GM21619 (cell line): ENCODE measurements at regions not wholly inside any gene's neighbourhood (a gene's known extent, or its start where the extent isn't known, plus 50 kb on each side); places are given as distances from the start of the nearest gene placed in this dataset.
"Not testable (repeated sequence)": the region's sequence is repeated elsewhere in the genome, so short reads cannot be mapped to it uniquely, and the experiment has no call there.

Source experiments
- ATAC-seq: cut with Tn5 transposase; IDR thresholded peaks from one replicate; pipeline ENCODE4 v1.9.1; 2021; ENCODE audit not compliant: unreplicated experiment

GRCh38 chr17:64728041-64728695, 66.1 kb upstream of the SMURF2 start:
- no peak for ATAC-seq

- not testable (repeated sequence) for ATAC-seq
These were observed 63.9 kb upstream of the SMURF2 start for GRCh38 chr17:64726025-64726424.

GRCh38 chr17:64724246-64724645, 62.1 kb upstream of the SMURF2 start:
- not testable (repeated sequence) for ATAC-seq

DNA sequence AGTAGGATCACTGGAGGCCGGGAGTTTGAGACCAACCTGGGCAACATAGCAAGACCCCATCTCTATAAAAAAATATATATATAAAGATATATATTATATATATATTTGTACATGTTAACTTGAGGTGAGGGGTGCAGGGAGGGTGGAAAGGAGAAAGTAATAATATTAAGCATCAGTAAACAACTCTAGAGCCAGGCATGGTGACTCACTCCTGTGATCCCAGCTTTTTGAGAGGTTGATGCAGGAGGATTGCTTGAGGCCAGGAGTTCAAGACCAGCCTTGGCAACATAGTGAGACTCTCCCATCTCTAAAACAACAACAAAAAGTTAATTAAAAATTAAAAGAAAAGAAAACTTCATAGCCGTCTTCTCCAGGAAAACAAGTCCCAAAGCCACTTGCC, 61.7 kb upstream of the SMURF2 start:
- ATAC-seq: no peak

- ATAC-seq: not testable (repeated sequence)
These were observed 59.4 kb upstream of the SMURF2 start for GRCh38 chr17:64721556-64721955.

GRCh38 chr17:64720253-64720652, 58.1 kb upstream of the SMURF2 start:
- not testable (repeated sequence) for ATAC-seq

GRCh38 chr17:64719517-64719916, 57.4 kb upstream of the SMURF2 start:
- not testable (repeated sequence) for ATAC-seq

DNA sequence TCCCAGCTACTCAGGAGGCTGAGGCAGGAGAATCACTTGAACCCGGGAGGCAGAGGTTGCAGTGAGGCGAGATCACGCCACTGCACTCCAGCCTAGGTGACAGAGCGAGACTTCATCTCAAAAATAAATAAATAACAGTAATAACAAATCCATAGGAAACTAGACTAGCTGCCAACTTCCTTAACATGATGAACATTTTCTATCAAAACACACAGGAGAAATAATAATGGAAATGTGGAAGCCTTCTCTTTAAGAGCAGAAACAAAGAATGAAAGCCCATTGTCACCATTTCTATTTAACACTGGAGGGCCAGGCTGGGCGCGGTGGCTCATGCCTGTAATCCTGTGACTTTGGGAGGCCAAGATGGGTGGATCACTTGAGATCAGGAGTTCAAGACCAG, 56.7 kb upstream of the SMURF2 start:
- ATAC-seq: not testable (repeated sequence)

GRCh38 chr17:64718058-64718457, 56.0 kb upstream of the SMURF2 start:
- ATAC-seq: no peak

- not testable (repeated sequence) for ATAC-seq
These were observed 54.4 kb upstream of the SMURF2 start for GRCh38 chr17:64716496-64716895.

- ATAC-seq: not testable (repeated sequence)
These were observed 51.7 kb upstream of the SMURF2 start for GRCh38 chr17:64713786-64714185.

DNA sequence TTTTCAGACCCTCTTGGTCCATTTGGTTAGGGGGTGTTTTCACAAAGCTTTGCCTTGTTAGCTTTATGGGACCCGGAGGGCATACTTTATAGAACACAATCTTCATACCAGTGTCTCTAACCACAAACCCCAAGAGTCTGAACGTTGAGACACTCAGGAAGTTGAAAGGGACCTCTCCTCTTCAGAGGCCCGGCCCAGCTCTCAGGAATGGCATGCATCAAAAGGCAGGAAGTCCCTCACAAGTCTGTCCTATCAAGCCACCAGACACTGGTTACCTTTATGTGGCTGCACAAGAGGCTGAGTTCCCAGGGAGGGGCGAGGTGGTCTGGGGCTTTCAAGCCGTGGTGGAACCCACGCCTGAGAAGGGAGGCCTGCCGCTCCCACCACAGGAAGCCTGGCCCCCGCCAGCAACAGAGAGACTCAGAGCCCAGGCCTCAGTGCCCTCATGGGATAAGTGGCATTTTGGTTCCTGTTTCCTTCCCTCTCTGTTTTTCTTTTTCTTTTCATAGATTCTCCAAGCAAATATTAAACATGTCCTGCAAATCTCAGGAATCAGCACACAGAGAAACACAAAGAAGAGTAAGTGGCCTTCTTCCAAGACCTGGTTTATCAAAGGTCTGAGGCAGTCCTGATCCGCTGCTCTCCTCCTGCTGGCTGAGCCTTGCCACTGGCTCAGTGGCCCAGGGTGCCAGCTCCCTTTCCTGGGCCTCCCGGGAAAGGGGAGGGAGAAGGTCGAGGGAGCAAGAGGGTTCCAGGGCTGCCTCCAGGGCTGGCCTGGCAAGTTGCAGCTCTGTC, 50.6 kb upstream of the SMURF2 start:
- peak; percentile 72 for ATAC-seq
